Stimulated activated CD4-positive, alpha-beta T cell treated with anti-CD3 and anti-CD28 coated beads, Interleukin-4, amount 100 ng/mL, for 48 hours (primary cell): ENCODE measurements at regions not wholly inside any gene's neighbourhood (a gene's known extent, or its start where the extent isn't known, plus 50 kb on each side); places are given as distances from the start of the nearest gene placed in this dataset.

ENCODE experiments used
- DNase-seq, 2 donors: peaks; one replicate each; pipeline ENCODE4 v3.0.0-alpha.2; 2020; ENCODE audit warnings: low read depth in 2 of 2

- DNase-seq: peak; percentile 30 to 52
These were observed 260.3 kb upstream of the ADAMTS16 start for GRCh38 chr5:4879693-4880303.

- DNase-seq: no peak
These were observed 259.8 kb upstream of the ADAMTS16 start for GRCh38 chr5:4880304-4880741.

GRCh38 chr5:4881366-4882002 lies 258.6 kb upstream of the ADAMTS16 start:
- DNase-seq: no peak

- DNase-seq: no peak
These were observed 257.9 kb upstream of the ADAMTS16 start for GRCh38 chr5:4882186-4882585.

GRCh38 chr5:4883360-4883759 lies 256.8 kb upstream of the ADAMTS16 start:
- no peak for DNase-seq

GRCh38 chr5:4893063-4893744 lies 246.9 kb upstream of the ADAMTS16 start:
- DNase-seq: no peak

GRCh38 chr5:4896328-4896727 lies 243.8 kb upstream of the ADAMTS16 start:
- no peak for DNase-seq

GRCh38 chr5:4901305-4901811 lies 238.8 kb upstream of the ADAMTS16 start:
- no peak for DNase-seq

- no peak for DNase-seq
These were observed 238.2 kb upstream of the ADAMTS16 start for GRCh38 chr5:4901924-4902323.

- DNase-seq: no peak
These were observed 234.2 kb upstream of the ADAMTS16 start for GRCh38 chr5:4905674-4906520.

GRCh38 chr5:4906786-4907185 lies 233.3 kb upstream of the ADAMTS16 start:
- no peak for DNase-seq

GRCh38 chr5:4907571-4907970 lies 232.6 kb upstream of the ADAMTS16 start:
- DNase-seq: no peak

GRCh38 chr5:4909086-4909485 lies 231.0 kb upstream of the ADAMTS16 start:
- DNase-seq: no peak

GRCh38 chr5:4911646-4912403 lies 228.3 kb upstream of the ADAMTS16 start:
- no peak for DNase-seq

- DNase-seq: no peak
These were observed 218.2 kb upstream of the ADAMTS16 start for GRCh38 chr5:4921929-4922328.

- no peak for DNase-seq
These were observed 215.6 kb upstream of the ADAMTS16 start for GRCh38 chr5:4924577-4924976.

- DNase-seq: no peak
These were observed 213.0 kb upstream of the ADAMTS16 start for GRCh38 chr5:4927097-4927496.

- DNase-seq: no peak
These were observed 211.7 kb upstream of the ADAMTS16 start for GRCh38 chr5:4928409-4928808.

- no peak for DNase-seq
These were observed 211.0 kb upstream of the ADAMTS16 start for GRCh38 chr5:4929092-4929655.

GRCh38 chr5:4939042-4939781 lies 200.9 kb upstream of the ADAMTS16 start:
- no peak for DNase-seq
